Endothelial cell of umbilical vein (primary cell): ENCODE measurements at regions not wholly inside any gene's neighbourhood (a gene's known extent, or its start where the extent isn't known, plus 50 kb on each side); places are given as distances from the start of the nearest gene placed in this dataset.

ENCODE experiments used
- BruUV-seq: library from RNA; stranded (reverse); fragments of 400-500 nt; replicated peaks from 2 replicates; lab custom pipeline; 2021; lab: Mats Ljungman, UMichigan
- CTCF ChIA-PET: fragments of 300-600, 350-600 bp; sonication (Branson Sonifier 250); formaldehyde crosslinking; loops from one replicate; lab custom pipeline; 2021; ENCODE audit warnings: antibody characterized with exemption, inconsistent platforms; lab: Charles Lee
- POLR2A ChIA-PET: fragments of 300-600, 350-600 bp; sonication (Branson Sonifier 250); formaldehyde crosslinking; loops from one replicate; lab custom pipeline; 2021; ENCODE audit warnings: antibody characterized with exemption, inconsistent platforms; lab: Charles Lee
- DNase-seq: peaks from one replicate; pipeline ENCODE4 v3.0.0-alpha.2; 2011; ENCODE audit warnings: low read depth, low spot score
- FAIRE-seq: peaks from 2 replicates; lab custom pipeline; 2011; peaks lifted over from hg19 to GRCh38; lab: Jason Lieb, UNC
- H2AFZ ChIP-seq: 2 replicates; pipeline ENCODE4 v1.6.0; 2012; ENCODE audit warnings: low read depth, low read length, control low read depth, inconsistent platforms
- H3K27ac ChIP-seq: 2 replicates; pipeline ENCODE4 v1.5.1; 2011; ENCODE audit warnings: low read depth, mild to moderate bottlenecking, control low read depth, low read length, moderate library complexity; ENCODE audit not compliant: insufficient read depth
- H3K27me3 ChIP-seq, 2 experiments: 2 replicates each; pipeline versions ENCODE4 v1.6.0 to v1.6.1; 2011; ENCODE audit warnings: low read length in 2 of 2, mixed read lengths in 1 of 2; ENCODE audit not compliant: control insufficient read depth in 2 of 2, insufficient read depth in 2 of 2
- H3K36me3 ChIP-seq, 2 experiments: 2 replicates in 1 of 2; 3 replicates in 1 of 2; pipeline ENCODE4 v1.5.1; 2011; ENCODE audit warnings: low read length in 2 of 2, mild to moderate bottlenecking in 1 of 2, moderate library complexity in 1 of 2; ENCODE audit not compliant: control insufficient read depth in 2 of 2, insufficient read depth in 2 of 2; ENCODE audit errors: extremely low read depth in 1 of 2
- H3K4me1 ChIP-seq: 3 replicates; pipeline ENCODE4 v1.5.1; 2011; ENCODE audit warnings: mild to moderate bottlenecking, low read length; ENCODE audit not compliant: control insufficient read depth, insufficient read depth; ENCODE audit errors: extremely low read depth
- H3K4me2 ChIP-seq: 2 replicates; pipeline ENCODE4 v1.6.1; 2011; ENCODE audit warnings: low read length, control low read depth, mixed read lengths; ENCODE audit not compliant: insufficient read depth
- H3K4me3 ChIP-seq, 3 experiments: fragments of 200-600 bp in 1 of 3; sonication (generic), shearing (Covaris generic) in 1 of 3; replicated peaks in 1 of 3; 2 replicates each; pipeline ENCODE4 v1.5.1; 2011 to 2016; ENCODE audit warnings: control low read depth in 3 of 3, low read length in 3 of 3, mild to moderate bottlenecking in 2 of 3, inconsistent platforms in 1 of 3, low read depth in 1 of 3, moderate library complexity in 1 of 3; ENCODE audit not compliant: insufficient read depth in 1 of 3
- H3K79me2 ChIP-seq: 2 replicates; pipeline ENCODE4 v1.6.0; 2012; ENCODE audit warnings: low read length, inconsistent platforms; ENCODE audit not compliant: control insufficient read depth, insufficient read depth
- H3K9ac ChIP-seq: replicated peaks from 2 replicates; pipeline ENCODE3; 2011; ENCODE audit warnings: low read length, control low read depth; ENCODE audit not compliant: insufficient read depth; ENCODE audit errors: extremely low read depth
- H3K9me1 ChIP-seq: replicated peaks from 3 replicates; pipeline ENCODE4 v1.6.0; 2011; ENCODE audit warnings: mild to moderate bottlenecking, low read length; ENCODE audit not compliant: control insufficient read depth, insufficient read depth; ENCODE audit errors: extremely low read depth
- H3K9me3 ChIP-seq: replicated peaks from 2 replicates; pipeline ENCODE4 v1.5.1; 2012; ENCODE audit warnings: low read length, inconsistent platforms; ENCODE audit not compliant: control insufficient read depth, insufficient read depth
- H4K20me1 ChIP-seq: replicated peaks from 2 replicates; pipeline ENCODE3; 2011; ENCODE audit warnings: mild to moderate bottlenecking, low read length; ENCODE audit not compliant: control insufficient read depth, insufficient read depth; ENCODE audit errors: extremely low read depth
- CTCF ChIP-seq, 2 donors: IDR thresholded peaks; 1 replicate in 1 of 2; 2 replicates in 1 of 2; pipeline ENCODE4 v1.5.1; 2011; ENCODE audit warnings: low read length in 2 of 2, mild to moderate bottlenecking in 2 of 2, moderate library complexity in 2 of 2, control low read depth in 1 of 2, inconsistent platforms in 1 of 2, low read depth in 1 of 2; ENCODE audit not compliant: insufficient read depth in 1 of 2; ENCODE audit errors: extremely low read depth in 1 of 2
- EZH2 ChIP-seq: IDR thresholded peaks from 2 replicates; pipeline ENCODE4 v1.6.1; 2012; ENCODE audit warnings: borderline replicate concordance, low read depth, mild to moderate bottlenecking, moderate library complexity, low read length, inconsistent platforms; ENCODE audit not compliant: severe bottlenecking
- FOS ChIP-seq: IDR thresholded peaks from 2 replicates; pipeline ENCODE4 v1.6.1; 2011; ENCODE audit warnings: mild to moderate bottlenecking, low read length, moderate library complexity, borderline replicate concordance; ENCODE audit not compliant: insufficient read depth
- GATA2 ChIP-seq: IDR thresholded peaks from 2 replicates; pipeline ENCODE4 v1.7.0; 2011; ENCODE audit warnings: low read depth, mild to moderate bottlenecking, moderate library complexity, mixed read lengths, low read length; ENCODE audit not compliant: insufficient read length, insufficient read depth
- JUN ChIP-seq: IDR thresholded peaks from 2 replicates; pipeline ENCODE4 v1.6.1; 2011; ENCODE audit warnings: borderline replicate concordance, low read depth; ENCODE audit not compliant: insufficient read length, insufficient read depth
- MYC ChIP-seq: IDR thresholded peaks from one replicate; pipeline ENCODE4 v1.6.1; 2011; ENCODE audit warnings: mild to moderate bottlenecking, low read depth, low read length
- POLR2A ChIP-seq: IDR thresholded peaks from 2 replicates; pipeline ENCODE4 v1.6.1; 2012; ENCODE audit warnings: low read depth, mild to moderate bottlenecking, control low read depth, low read length
- POLR2AphosphoS5 ChIP-seq: IDR thresholded peaks from 2 replicates; pipeline ENCODE4 v1.6.1; 2012; ENCODE audit warnings: low read depth, mild to moderate bottlenecking, control low read depth, low read length, moderate library complexity; ENCODE audit not compliant: insufficient read depth
- dilution Hi-C: fragments of 300-500 bp; cut with MboI; formaldehyde crosslinking; loops from one replicate; pipeline ENCODE4 v1.15.0; 2019; ENCODE audit warnings: low sequenced_read_pairs; ENCODE audit not compliant: extremely low pct_ligation_motif_present
- intact Hi-C: fragments of 100-400 bp; cut with micrococcal nuclease; formaldehyde crosslinking; loops from one replicate; pipeline ENCODE4 v1.10.0; 2022
- TF ChIP-seq, protein P1 (sequence below): IDR thresholded peaks from 2 replicates; pipeline ENCODE4 v1.6.1; 2011; ENCODE audit not compliant: insufficient read depth, insufficient read length

- no peak for DNase-seq
- Histone ChIP-seq H4K20me1 (no peaks in the 10 kb centered on the region), H3K9me1 (no peaks in the 10 kb centered on the region), H3K9me3 (peaks cover 4% of the 10 kb centered on the region), H3K9ac (no peak overlapping the region), H3K36me3 (no peaks in the 10 kb centered on the region), H2AFZ (no peak overlapping the region), H3K79me2 (no peaks in the 10 kb centered on the region), H3K4me1 (no peaks in the 10 kb centered on the region), H3K27me3 (no peaks in the 10 kb centered on the region), H3K4me2 (no peak overlapping the region), H3K27ac (no peak overlapping the region), H3K4me3 (no peak overlapping the region)
- dilution Hi-C loops: no loop called here
- ChIA-PET CTCF (no interaction called here), POLR2A (no interaction called here)
- TF ChIP-seq FOS: no peak
- TF ChIP-seq MYC: no peak
- TF ChIP-seq POLR2A: no peak
- no peak for TF ChIP-seq JUN
- no peak for TF ChIP-seq GATA2
- TF ChIP-seq CTCF (IDR thresholded peaks at IDR 0.05; ENCODE audit: extremely low read depth in 1 of 2, insufficient read depth in 1 of 2, low read depth in 1 of 2, low read length in 2 of 2): no peak
- no peak for TF ChIP-seq EZH2
- TF ChIP-seq, protein P1, sequence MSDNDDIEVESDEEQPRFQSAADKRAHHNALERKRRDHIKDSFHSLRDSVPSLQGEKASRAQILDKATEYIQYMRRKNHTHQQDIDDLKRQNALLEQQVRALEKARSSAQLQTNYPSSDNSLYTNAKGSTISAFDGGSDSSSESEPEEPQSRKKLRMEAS: no peak
- TF ChIP-seq POLR2AphosphoS5: no peak
- BruUV-seq: no TSS peak
- intact Hi-C loops: no loop called here
- no peak for FAIRE-seq
These were observed 777.5 kb downstream of the OTOL1 start for GRCh38 chr3:162274070-162274469.
